Stimulated activated effector memory CD8-positive, alpha-beta T cell treated with anti-CD3 and anti-CD28 coated beads, Interleukin-12 subunit alpha, Interleukin-12 subunit beta, amount 100 ng/mL, for 72 hours (primary cell): ENCODE measurements at regions not wholly inside any gene's neighbourhood (a gene's known extent, or its start where the extent isn't known, plus 50 kb on each side); places are given as distances from the start of the nearest gene placed in this dataset.

ENCODE experiments used
- ATAC-seq: fragments of 150-1000 bp; cut with Tn5 transposase; 2 replicates; pipeline ENCODE4 v1.10.0; 2021
- DNase-seq, 2 donors: peaks; one replicate each; pipeline ENCODE4 v3.0.0; 2021 to 2022; ENCODE audit warnings: low spot score in 2 of 2
- H3K27ac Mint-ChIP-seq: one replicate; pipeline ENCODE4 v1.8.0; 2022; ENCODE audit warnings: mild to moderate bottlenecking, mixed read lengths
- H3K36me3 Mint-ChIP-seq: one replicate; pipeline ENCODE4 v1.8.0; 2022; ENCODE audit warnings: mild to moderate bottlenecking, mixed read lengths
- H3K4me1 Mint-ChIP-seq: one replicate; pipeline ENCODE4 v1.8.0; 2022; ENCODE audit warnings: mixed read lengths
- H3K4me3 Mint-ChIP-seq: one replicate; pipeline ENCODE4 v1.8.0; 2022; ENCODE audit warnings: mild to moderate bottlenecking, mixed read lengths
- H3K9me3 Mint-ChIP-seq: one replicate; pipeline ENCODE4 v1.8.0; 2022; ENCODE audit warnings: mixed read lengths

- Mint-ChIP-seq H3K27ac (no peak overlapping the region), H3K9me3 (peaks cover 10% of the 10 kb centered on the region), H3K4me3 (no peak overlapping the region), H3K4me1 (no peaks in the 10 kb centered on the region), H3K36me3 (no peaks in the 10 kb centered on the region)
- no peak for DNase-seq
- ATAC-seq: no peak
Measured at GRCh38 chr4:24260923-24261564, 323.3 kb downstream of the DHX15 start.

DNA sequence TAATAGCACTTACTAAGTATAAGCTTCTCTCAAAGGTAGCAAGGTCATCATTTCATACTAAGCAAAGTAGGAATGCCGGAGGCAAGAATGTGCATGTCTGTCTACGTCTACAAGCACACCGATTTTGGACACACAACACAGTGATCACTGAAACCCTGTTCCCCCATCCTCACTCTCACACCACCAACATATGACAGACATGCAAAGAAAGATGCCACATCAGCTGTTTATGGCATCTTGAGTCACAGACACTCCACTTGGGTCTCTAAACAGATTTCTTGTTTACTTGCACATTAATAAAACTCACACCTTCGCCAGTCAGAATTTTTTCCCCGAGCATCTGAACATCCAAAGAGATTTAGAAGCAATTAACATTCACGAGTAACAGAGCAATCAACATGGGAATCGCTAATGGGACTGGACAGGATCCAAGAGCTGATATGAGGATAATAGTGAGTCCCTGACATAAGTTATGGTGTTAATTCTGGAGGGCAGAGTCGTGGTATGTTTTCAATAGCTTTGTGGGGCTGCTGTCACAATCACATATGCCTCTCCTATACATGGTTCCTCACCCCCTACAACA, 324.1 kb downstream of the DHX15 start:
- no peak overlapping the region for H3K4me3 Mint-ChIP-seq

GRCh38 chr4:24256547-24256946, 327.8 kb downstream of the DHX15 start:
- ATAC-seq (no peak), DNase-seq (no peak)
- Mint-ChIP-seq H3K4me1 (no peaks in the 10 kb centered on the region), H3K27ac (no peak overlapping the region), H3K9me3 (peaks cover 5% of the 10 kb centered on the region), H3K36me3 (no peaks in the 10 kb centered on the region), H3K4me3 (no peak overlapping the region)

More for the DNA sequence above, 324.1 kb downstream of the DHX15 start:
- no peaks in the 10 kb centered on the region for H3K4me1 Mint-ChIP-seq
- ATAC-seq: no peak
- peaks cover 5% of the 10 kb centered on the region for H3K9me3 Mint-ChIP-seq
- no peak overlapping the region for H3K27ac Mint-ChIP-seq
- DNase-seq: no peak
- no peaks in the 10 kb centered on the region for H3K36me3 Mint-ChIP-seq

GRCh38 chr4:24256066-24256465, 328.3 kb downstream of the DHX15 start:
- no peaks in the 10 kb centered on the region for H3K36me3 Mint-ChIP-seq
- no peaks in the 10 kb centered on the region for H3K4me1 Mint-ChIP-seq
- DNase-seq (no peak), ATAC-seq (no peak)
- H3K27ac Mint-ChIP-seq: no peak overlapping the region
- peaks cover 1% of the 10 kb centered on the region for H3K9me3 Mint-ChIP-seq
- no peak overlapping the region for H3K4me3 Mint-ChIP-seq

DNA sequence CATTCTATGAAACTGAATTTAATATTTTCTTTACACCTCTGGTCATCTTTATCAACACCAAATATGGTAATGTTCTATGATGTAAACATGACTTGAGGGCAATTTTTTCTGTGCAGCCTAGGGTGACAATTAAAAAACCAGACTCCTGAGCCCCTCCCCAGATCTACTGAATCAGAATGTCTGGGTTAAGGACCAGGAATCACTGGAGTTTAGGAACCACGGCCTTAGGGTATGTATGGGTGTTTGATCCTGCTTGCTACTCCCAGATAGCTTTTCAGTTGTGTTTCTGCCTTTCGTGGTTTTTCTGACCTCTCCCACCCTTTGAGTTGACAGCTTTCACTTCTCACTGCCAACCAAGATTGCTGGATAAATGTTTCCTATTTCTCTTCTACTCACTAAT, 332.2 kb downstream of the DHX15 start:
- H3K4me3 Mint-ChIP-seq: no peak overlapping the region
- no peak overlapping the region for H3K27ac Mint-ChIP-seq
- no peak for DNase-seq
- ATAC-seq: no peak
- no peaks in the 10 kb centered on the region for H3K4me1 Mint-ChIP-seq
- H3K9me3 Mint-ChIP-seq: no peaks in the 10 kb centered on the region
- H3K36me3 Mint-ChIP-seq: no peaks in the 10 kb centered on the region

GRCh38 chr4:24251589-24251988, 332.8 kb downstream of the DHX15 start:
- ATAC-seq: no peak
- Mint-ChIP-seq H3K36me3 (no peaks in the 10 kb centered on the region), H3K27ac (no peak overlapping the region), H3K9me3 (no peaks in the 10 kb centered on the region), H3K4me3 (no peak overlapping the region), H3K4me1 (no peaks in the 10 kb centered on the region)
- no peak for DNase-seq

- Mint-ChIP-seq H3K27ac (no peak overlapping the region), H3K4me3 (no peak overlapping the region), H3K4me1 (no peaks in the 10 kb centered on the region), H3K36me3 (no peaks in the 10 kb centered on the region), H3K9me3 (no peaks in the 10 kb centered on the region)
- ATAC-seq (no peak), DNase-seq (no peak)
Measured at GRCh38 chr4:24249972-24250371, 334.4 kb downstream of the DHX15 start.

- DNase-seq (no peak), ATAC-seq (no peak)
- no peaks in the 10 kb centered on the region for H3K36me3 Mint-ChIP-seq
- H3K4me3 Mint-ChIP-seq: no peak overlapping the region
- no peak overlapping the region for H3K27ac Mint-ChIP-seq
- H3K4me1 Mint-ChIP-seq: no peaks in the 10 kb centered on the region
- no peaks in the 10 kb centered on the region for H3K9me3 Mint-ChIP-seq
Measured at GRCh38 chr4:24248674-24249630, 335.4 kb downstream of the DHX15 start.

DNA sequence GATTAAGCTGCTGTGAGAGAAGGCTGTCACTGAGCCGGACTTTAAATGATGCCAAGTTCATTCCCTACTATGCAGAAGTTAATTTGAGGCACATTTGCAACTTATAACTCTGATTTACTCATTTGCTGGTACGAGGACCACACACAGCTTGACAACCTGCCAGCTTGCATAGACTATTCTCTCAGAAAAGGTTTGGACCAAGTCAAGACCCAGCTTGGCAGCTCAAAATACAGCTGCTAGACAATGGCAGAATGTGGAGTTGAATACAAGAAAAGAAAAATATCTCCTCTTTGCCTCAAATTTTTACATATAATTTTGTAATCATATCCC, 338.9 kb downstream of the DHX15 start:
- no peaks in the 10 kb centered on the region for H3K4me1 Mint-ChIP-seq
- DNase-seq: no peak
- H3K9me3 Mint-ChIP-seq: no peaks in the 10 kb centered on the region
- ATAC-seq: no peak
- no peak overlapping the region for H3K27ac Mint-ChIP-seq
- no peak overlapping the region for H3K4me3 Mint-ChIP-seq
- H3K36me3 Mint-ChIP-seq: no peaks in the 10 kb centered on the region

- no peak for ATAC-seq
- Mint-ChIP-seq H3K36me3 (no peaks in the 10 kb centered on the region), H3K4me1 (no peaks in the 10 kb centered on the region), H3K27ac (no peak overlapping the region), H3K9me3 (no peaks in the 10 kb centered on the region), H3K4me3 (no peak overlapping the region)
- no peak for DNase-seq
Measured at GRCh38 chr4:24244663-24245490, 339.5 kb downstream of the DHX15 start.

DNA sequence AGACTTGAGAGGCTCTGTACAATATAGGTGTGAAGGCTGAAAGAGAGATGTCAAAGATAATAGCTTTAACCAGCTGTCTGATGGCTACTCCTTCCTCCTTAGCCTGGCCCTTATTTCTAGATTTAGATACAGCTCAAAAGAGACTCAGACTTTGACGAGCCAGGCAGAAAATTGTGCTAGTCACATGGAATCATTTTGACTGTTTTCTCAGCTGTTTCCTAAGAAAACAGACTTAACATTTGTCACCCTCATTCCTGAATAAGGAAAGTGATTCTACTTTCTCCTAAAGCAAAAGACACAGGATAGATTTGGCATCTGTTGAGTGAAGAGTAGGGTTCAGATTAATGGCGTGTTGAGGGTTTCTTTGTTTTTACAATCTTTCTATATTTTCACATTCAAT, 340.7 kb downstream of the DHX15 start:
- no peaks in the 10 kb centered on the region for H3K4me1 Mint-ChIP-seq
- ATAC-seq: no peak
- no peaks in the 10 kb centered on the region for H3K36me3 Mint-ChIP-seq
- H3K4me3 Mint-ChIP-seq: no peak overlapping the region
- no peaks in the 10 kb centered on the region for H3K9me3 Mint-ChIP-seq
- H3K27ac Mint-ChIP-seq: no peak overlapping the region
- no peak for DNase-seq

GRCh38 chr4:24241511-24241910, 342.8 kb downstream of the DHX15 start:
- no peaks in the 10 kb centered on the region for H3K36me3 Mint-ChIP-seq
- ATAC-seq (no peak), DNase-seq (no peak)
- H3K4me1 Mint-ChIP-seq: no peaks in the 10 kb centered on the region
- H3K4me3 Mint-ChIP-seq: no peak overlapping the region
- H3K9me3 Mint-ChIP-seq: no peaks in the 10 kb centered on the region
- H3K27ac Mint-ChIP-seq: no peak overlapping the region

- ATAC-seq (no peak), DNase-seq (no peak)
- Mint-ChIP-seq H3K27ac (no peak overlapping the region), H3K36me3 (no peaks in the 10 kb centered on the region), H3K9me3 (no peaks in the 10 kb centered on the region), H3K4me3 (no peak overlapping the region), H3K4me1 (no peaks in the 10 kb centered on the region)
Measured at GRCh38 chr4:24240655-24241054, 343.7 kb downstream of the DHX15 start.

DNA sequence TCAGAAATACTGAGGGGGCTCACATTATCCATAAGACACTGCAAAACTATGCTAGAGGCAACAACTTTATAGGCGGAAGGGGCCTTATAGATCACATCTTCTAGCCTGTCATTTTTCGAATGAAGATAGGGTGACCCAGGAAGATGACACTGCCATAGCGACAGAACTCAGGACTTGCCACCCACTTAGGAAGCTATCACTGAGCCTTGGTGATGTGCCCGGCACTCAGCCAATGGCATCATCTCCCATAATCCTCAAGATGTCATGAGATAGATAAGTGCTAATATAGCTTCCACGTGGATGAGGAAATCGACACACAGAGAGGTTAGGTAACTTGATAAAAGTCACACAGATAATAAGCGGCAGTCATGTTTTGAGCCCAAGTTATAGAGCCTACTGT, 346.6 kb downstream of the DHX15 start:
- Mint-ChIP-seq H3K9me3 (no peaks in the 10 kb centered on the region), H3K4me3 (no peak overlapping the region), H3K27ac (no peak overlapping the region), H3K36me3 (no peaks in the 10 kb centered on the region), H3K4me1 (no peaks in the 10 kb centered on the region)
- ATAC-seq (no peak), DNase-seq (no peak)

GRCh38 chr4:24236532-24236931, 346.7 kb upstream of the PPARGC1A start:
- ATAC-seq (no peak), DNase-seq (no peak)
- H3K27ac Mint-ChIP-seq: no peak overlapping the region
- H3K9me3 Mint-ChIP-seq: no peaks in the 10 kb centered on the region
- H3K4me1 Mint-ChIP-seq: no peaks in the 10 kb centered on the region
- no peak overlapping the region for H3K4me3 Mint-ChIP-seq
- H3K36me3 Mint-ChIP-seq: no peaks in the 10 kb centered on the region
